GM19452 (cell line): ENCODE measurements at regions not wholly inside any gene's neighbourhood (a gene's known extent, or its start where the extent isn't known, plus 50 kb on each side); places are given as distances from the start of the nearest gene placed in this dataset.

ENCODE experiments used
- ATAC-seq: cut with Tn5 transposase; IDR thresholded peaks from one replicate; pipeline ENCODE4 v1.9.1; 2021; ENCODE audit not compliant: unreplicated experiment

DNA sequence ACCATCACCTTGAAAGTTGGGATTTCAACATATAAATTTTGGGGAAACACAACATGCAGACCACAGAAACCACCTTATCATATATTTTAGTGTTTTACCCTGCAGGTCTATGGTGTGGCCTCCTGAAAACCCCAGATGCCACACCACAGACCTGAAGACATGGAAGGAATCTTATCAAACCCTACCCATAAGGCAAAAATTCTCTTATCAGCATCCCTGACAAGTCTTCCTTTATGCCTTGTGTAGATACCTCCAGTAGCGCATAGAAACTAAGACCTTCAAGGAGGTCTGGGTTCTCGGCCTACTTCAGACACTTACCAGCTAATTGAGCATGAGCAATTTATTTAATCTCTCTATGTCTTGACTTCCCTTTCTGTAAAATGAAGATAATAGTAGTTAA lies 59.1 kb upstream of the SLC14A2 start:
- ATAC-seq: no peak

DNA sequence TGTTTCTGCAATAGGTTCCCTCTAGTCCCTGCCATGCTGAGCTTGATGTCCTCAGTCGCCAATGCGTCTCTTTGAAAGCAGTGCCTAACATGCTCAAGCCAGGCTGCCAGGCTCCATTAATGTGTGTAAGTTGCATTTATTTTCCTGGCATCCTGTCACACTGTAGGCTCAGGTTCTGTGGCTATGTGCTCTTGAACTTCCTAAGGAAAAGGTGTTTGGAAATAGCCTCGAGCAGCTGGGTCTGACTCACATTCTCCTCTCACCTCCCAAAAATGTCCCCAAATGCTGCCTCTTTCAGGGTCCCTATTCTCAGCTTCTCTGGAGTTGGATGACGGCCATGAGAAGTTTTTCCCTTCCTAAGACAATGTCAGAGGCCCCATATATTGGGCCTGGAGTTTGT lies 58.0 kb upstream of the SLC14A2 start:
- no peak for ATAC-seq

DNA sequence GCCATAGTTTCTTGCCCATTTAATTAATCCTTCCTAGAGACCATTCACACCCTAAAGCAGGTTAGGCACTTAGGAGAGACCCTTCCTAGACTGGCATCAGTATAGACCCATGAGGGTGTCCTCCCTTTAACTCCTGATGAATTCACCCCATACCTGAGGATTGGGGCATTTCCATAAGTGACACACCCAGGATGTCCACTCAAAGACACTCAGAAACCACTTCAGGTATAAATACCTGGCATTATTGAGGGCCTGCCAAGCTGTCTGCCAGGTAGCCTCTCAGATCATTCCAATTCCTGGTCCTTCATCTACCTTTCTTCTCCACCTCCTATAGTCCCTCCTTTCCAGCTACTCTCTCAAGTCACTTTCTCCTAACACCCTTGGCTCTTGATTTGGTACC lies 57.5 kb upstream of the SLC14A2 start:
- ATAC-seq: no peak

DNA sequence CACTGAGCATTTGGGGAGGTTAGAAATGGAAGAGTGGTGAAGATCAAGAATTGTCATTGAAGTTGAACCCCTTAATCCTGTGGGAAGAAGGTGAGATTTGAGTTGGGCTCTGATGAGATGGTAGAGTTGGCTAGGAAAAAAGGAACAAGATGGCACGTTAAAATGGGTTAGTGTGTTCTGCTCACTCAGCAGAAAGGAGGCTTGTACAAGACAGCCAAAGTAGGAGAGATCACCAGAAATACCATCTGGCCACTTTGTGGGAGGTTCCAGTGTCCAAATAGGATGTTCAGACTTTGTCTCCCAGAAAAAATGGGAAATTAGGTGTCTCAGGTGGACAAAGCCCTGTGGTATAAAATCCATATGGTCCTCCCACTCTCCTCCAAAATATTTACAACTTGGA lies 56.0 kb upstream of the SLC14A2 start:
- no peak for ATAC-seq

DNA sequence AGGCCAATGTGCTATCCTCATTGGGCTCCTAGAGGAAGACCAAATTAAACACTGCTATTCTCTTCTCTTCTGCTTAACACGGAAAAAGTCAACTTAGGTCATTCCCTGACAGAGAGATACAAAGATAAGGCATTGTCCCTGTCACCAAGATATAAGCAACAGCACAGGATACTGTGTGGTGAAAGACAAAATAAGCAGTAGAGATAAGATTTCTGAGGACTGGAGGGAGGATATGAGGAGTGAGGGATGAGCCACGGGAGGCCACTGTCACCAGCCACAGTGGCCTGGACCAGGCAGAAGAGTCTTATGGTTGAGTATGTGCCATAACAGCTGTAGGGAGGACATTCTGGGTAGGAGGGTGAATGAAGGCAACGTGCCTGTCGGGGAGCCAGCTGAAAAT lies 54.4 kb upstream of the SLC14A2 start:
- no peak for ATAC-seq

DNA sequence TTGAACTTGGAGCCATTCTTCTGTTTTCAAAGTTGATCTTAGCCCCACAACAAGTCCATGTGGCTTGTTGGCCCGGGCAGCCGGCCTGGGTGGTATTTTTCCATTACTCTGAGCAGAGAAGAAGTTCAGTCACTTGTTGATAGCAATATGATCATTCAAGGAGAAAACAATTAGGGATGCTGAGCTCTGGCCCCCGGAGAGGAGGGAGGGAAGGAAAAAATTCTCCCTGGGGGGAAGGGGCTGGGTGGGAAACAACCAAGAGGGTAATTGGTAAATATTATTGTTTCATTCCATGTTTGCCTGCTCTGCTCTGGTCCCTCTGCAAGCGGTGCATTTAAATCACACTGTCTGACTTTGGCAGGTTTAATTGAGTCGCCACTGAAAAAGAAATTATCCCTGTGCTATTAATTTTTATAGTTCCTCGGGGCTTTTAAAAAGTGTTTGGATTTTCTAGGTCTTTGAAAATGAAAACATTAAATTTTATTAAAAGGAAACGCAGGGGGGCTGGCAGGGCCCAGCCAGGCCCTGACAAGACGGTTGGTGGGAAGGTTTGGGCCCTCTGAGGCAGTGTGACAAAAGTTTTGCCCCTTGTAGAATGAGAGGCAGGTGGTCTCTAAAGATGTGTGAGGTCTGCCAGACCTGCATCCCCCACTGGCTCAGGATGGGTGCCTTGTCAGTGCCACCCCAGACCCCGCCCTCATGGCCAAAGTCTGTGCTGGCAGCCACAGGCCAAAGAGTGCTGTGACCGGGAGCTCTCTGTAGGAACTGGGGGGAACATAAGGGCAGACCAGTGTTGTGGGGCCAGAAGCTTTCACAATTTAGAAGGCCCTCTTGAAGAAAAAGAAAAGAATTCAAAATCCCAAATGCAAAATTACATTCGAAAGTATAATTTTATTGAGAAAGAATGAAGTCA lies 52.5 kb upstream of the SLC14A2 start:
- no peak for ATAC-seq

DNA sequence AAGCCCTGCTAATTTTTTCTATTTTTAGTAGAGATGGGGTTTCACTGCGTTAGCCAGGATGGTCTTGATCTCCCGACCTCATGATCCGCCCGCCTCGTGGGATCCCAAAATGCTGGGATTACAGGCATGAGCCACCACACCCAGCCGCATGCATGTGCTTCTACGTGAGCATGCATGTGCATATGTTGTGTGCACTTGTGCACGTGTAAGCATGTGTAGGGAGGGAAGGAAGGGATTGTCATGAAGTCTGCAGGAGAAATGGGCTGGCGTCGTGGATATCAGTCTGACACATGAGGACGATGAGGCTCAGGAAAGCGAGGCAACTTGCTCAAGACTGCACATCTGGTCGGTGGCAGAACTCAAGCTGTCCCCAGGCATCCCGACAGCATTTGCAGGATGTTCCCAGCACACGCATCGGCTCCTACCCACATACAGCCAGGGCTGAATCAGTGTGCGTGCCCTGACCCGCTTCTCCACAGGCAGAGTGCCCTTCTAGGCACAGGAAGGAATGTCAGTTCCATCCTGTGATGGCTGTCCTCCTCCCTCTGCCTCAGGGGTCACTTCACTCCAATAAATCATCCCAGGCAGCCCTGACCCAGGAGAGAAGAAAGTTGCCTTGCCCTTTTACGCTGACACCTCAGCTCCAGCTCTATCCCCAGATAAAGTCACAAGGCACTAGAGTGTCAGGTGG lies 49.9 kb upstream of the SLC14A2 start:
- ATAC-seq: no peak
